HEK293 (cell line): ENCODE measurements at regions not wholly inside any gene's neighbourhood (a gene's known extent, or its start where the extent isn't known, plus 50 kb on each side); places are given as distances from the start of the nearest gene placed in this dataset.

Experiments
- CTCF ChIA-PET: fragments of 350-600 bp; formaldehyde crosslinking; extraction: SDS; loops from one replicate; lab custom pipeline; 2021; ENCODE audit warnings: antibody characterized with exemption; lab: Yijun Ruan, JAX
- POLR2A ChIA-PET: fragments of 300-600 bp; formaldehyde crosslinking; extraction: SDS; loops from one replicate; lab custom pipeline; 2020; ENCODE audit warnings: antibody characterized with exemption, inconsistent platforms; lab: Yijun Ruan, JAX
- H3K27ac ChIP-seq: fragments of 200-500 bp; sonication (Bioruptor generic); 2 replicates; pipeline ENCODE4 v1.5.1; 2014; ENCODE audit warnings: low read depth, low read length, control low read depth, inconsistent platforms; ENCODE audit errors: extremely low read depth
- H3K36me3 ChIP-seq, 2 experiments: fragments of 200-500 bp in 1 of 2; sonication (Bioruptor generic) in 1 of 2; 1 replicate in 1 of 2; 2 replicates in 1 of 2; pipeline ENCODE4 v1.5.1; 2014 to 2017; ENCODE audit warnings: inconsistent platforms in 2 of 2, low read length in 2 of 2; ENCODE audit not compliant: control insufficient read depth in 2 of 2, insufficient read depth in 1 of 2
- H3K4me1 ChIP-seq: fragments of 200-500 bp; sonication (Bioruptor generic); 2 replicates; pipeline ENCODE4 v1.5.1; 2014; ENCODE audit warnings: mild to moderate bottlenecking, low read length, inconsistent platforms; ENCODE audit not compliant: control insufficient read depth, insufficient read depth
- H3K4me3 ChIP-seq: 2 replicates; pipeline ENCODE4 v1.5.1; 2011; ENCODE audit warnings: low read depth, mild to moderate bottlenecking, control low read depth, low read length, moderate library complexity
- H3K9me3 ChIP-seq: fragments of 200-500 bp; sonication (Bioruptor generic); 2 replicates; pipeline ENCODE4 v1.5.1; 2014; ENCODE audit warnings: low read depth, low read length, inconsistent platforms; ENCODE audit not compliant: control insufficient read depth, insufficient read depth
- EGR2 ChIP-seq: fragments of 450-650 bp; formaldehyde crosslinking; IDR thresholded peaks from 2 replicates; pipeline ENCODE4 v1.5.1; 2016; ENCODE audit warnings: low read depth, missing biosample characterization, missing genetic modification characterization
- GLIS2 ChIP-seq: fragments of 450-650 bp; formaldehyde crosslinking; IDR thresholded peaks from 2 replicates; pipeline ENCODE4 v1.5.1; 2016; ENCODE audit warnings: missing biosample characterization, missing genetic modification characterization
- HOXA7 ChIP-seq: sonication (generic); formaldehyde crosslinking; IDR thresholded peaks from 2 replicates; pipeline ENCODE4 v1.8.1; 2022; ENCODE audit warnings: missing genetic modification reagents, borderline replicate concordance
- HOXD13 ChIP-seq: sonication (generic); formaldehyde crosslinking; IDR thresholded peaks from 2 replicates; pipeline ENCODE4 v1.8.0; 2022; ENCODE audit warnings: missing genetic modification reagents, borderline replicate concordance
- KLF9 ChIP-seq: fragments of 450-650 bp; formaldehyde crosslinking; IDR thresholded peaks from 2 replicates; pipeline ENCODE4 v1.5.1; 2016; ENCODE audit warnings: missing biosample characterization, missing genetic modification characterization, low read depth
- OSR2 ChIP-seq: fragments of 450-650 bp; formaldehyde crosslinking; IDR thresholded peaks from 2 replicates; pipeline ENCODE4 v1.5.1; 2016; ENCODE audit warnings: missing biosample characterization, missing genetic modification characterization
- SALL2 ChIP-seq: fragments of 450-650 bp; formaldehyde crosslinking; IDR thresholded peaks from 2 replicates; pipeline ENCODE4 v1.5.0; 2017; ENCODE audit warnings: missing biosample characterization, mild to moderate bottlenecking, missing genetic modification characterization, borderline replicate concordance
- SETDB1 ChIP-seq: IDR thresholded peaks from one replicate; pipeline ENCODE4 v1.6.1; 2017; ENCODE audit warnings: mild to moderate bottlenecking, low read length, moderate library complexity, mixed read lengths; ENCODE audit not compliant: insufficient read length
- ZFP3 ChIP-seq: fragments of 450-650 bp; formaldehyde crosslinking; IDR thresholded peaks from 2 replicates; pipeline ENCODE4 v1.5.1; 2016; ENCODE audit warnings: low read depth, missing biosample characterization, missing genetic modification characterization
- ZNF112 ChIP-seq: fragments of 450-650 bp; formaldehyde crosslinking; IDR thresholded peaks from 2 replicates; pipeline ENCODE4 v1.5.0; 2017; ENCODE audit warnings: missing biosample characterization, missing genetic modification characterization
- ZNF138 ChIP-seq: fragments of 450-650 bp; formaldehyde crosslinking; IDR thresholded peaks from 2 replicates; pipeline ENCODE4 v1.5.1; 2016; ENCODE audit warnings: missing biosample characterization, missing genetic modification characterization, borderline replicate concordance
- ZNF155 ChIP-seq: fragments of 450-650 bp; formaldehyde crosslinking; IDR thresholded peaks from 2 replicates; pipeline ENCODE4 v1.5.1; 2016; ENCODE audit warnings: missing biosample characterization, missing genetic modification characterization
- ZNF544 ChIP-seq: fragments of 450-650 bp; formaldehyde crosslinking; IDR thresholded peaks from 2 replicates; pipeline ENCODE4 v1.5.0; 2017; ENCODE audit warnings: missing biosample characterization, missing genetic modification characterization
- ZNF600 ChIP-seq: fragments of 450-650 bp; formaldehyde crosslinking; IDR thresholded peaks from 2 replicates; pipeline ENCODE4 v1.5.1; 2016; ENCODE audit warnings: missing biosample characterization, missing genetic modification characterization
- ZNF610 ChIP-seq: fragments of 450-650 bp; formaldehyde crosslinking; IDR thresholded peaks from 2 replicates; pipeline ENCODE4 v1.5.1; 2016; ENCODE audit warnings: missing biosample characterization, missing genetic modification characterization, borderline replicate concordance
- ZNF621 ChIP-seq: fragments of 450-650 bp; formaldehyde crosslinking; IDR thresholded peaks from 2 replicates; pipeline ENCODE4 v1.5.1; 2017; ENCODE audit warnings: missing biosample characterization, missing genetic modification characterization
- ZNF624 ChIP-seq: fragments of 450-650 bp; formaldehyde crosslinking; IDR thresholded peaks from 2 replicates; pipeline ENCODE4 v1.5.1; 2017; ENCODE audit warnings: missing biosample characterization, missing genetic modification characterization
- ZNF785 ChIP-seq: fragments of 450-650 bp; formaldehyde crosslinking; IDR thresholded peaks from 2 replicates; pipeline ENCODE4 v1.5.1; 2016; ENCODE audit warnings: missing biosample characterization, missing genetic modification characterization
- ZNF830 ChIP-seq: fragments of 450-650 bp; IDR thresholded peaks from 2 replicates; pipeline ENCODE4 v1.5.0; 2018; ENCODE audit warnings: missing biosample characterization, missing genetic modification characterization, low read depth, mild to moderate bottlenecking, moderate library complexity
- TF ChIP-seq, protein P1 (sequence below): fragments of 450-650 bp; formaldehyde crosslinking; IDR thresholded peaks from 2 replicates; pipeline ENCODE4 v1.5.1; 2016; ENCODE audit warnings: missing biosample characterization, missing genetic modification characterization, low read depth

DNA sequence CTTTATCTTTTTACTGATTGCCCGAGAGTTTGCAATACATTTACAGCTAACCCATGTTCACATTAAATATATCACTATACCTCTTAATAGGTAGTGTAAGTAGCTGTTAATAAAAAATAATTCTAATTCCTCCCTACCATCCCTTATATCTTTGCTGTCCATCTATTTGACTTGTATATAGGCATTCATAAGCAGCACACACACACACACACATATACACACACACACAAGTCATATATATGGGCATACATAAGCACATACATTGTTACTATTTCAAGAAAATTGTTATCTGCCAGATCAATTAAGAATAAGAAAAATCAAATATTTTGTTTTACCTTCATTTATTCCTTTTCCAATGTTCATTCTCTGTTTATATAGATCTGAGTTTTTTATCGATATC lies 176.4 kb downstream of the PPP1R3A start:
- Histone ChIP-seq H3K36me3 (no peaks in the 10 kb centered on the region), H3K9me3 (no peaks in the 10 kb centered on the region), H3K4me1 (no peaks in the 10 kb centered on the region), H3K27ac (no peak overlapping the region), H3K4me3 (no peak overlapping the region)
- CTCF ChIA-PET: interaction anchor here (0.6 kb wide), 1 partner anchor 32 kb away, joined by 4 read pairs; no protein-coding TSS in a partner anchor
- TF ChIP-seq ZNF785 (no peak), ZNF610 (tag by site-specific recombination) (no peak)
- POLR2A ChIA-PET: no interaction called here

DNA sequence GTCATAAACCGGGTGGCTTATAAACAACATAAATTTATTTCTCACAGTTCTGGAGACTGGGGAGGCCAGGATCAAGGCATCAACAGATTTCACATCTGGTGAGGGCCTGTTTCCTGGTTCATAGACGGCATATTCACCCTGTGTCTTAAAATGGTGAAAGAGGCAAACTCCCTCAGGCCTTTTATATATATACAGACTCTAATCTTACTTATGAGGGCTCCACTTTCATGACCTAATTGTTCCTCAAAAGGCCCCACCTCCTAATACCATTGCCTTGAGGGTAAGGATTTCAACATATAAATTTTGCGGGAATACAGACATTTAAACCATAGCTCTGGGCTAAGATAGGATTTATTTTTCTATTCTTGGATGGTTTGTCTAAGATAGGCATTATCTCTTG lies 187.2 kb downstream of the PPP1R3A start:
- Histone ChIP-seq H3K4me1 (no peaks in the 10 kb centered on the region), H3K27ac (no peak overlapping the region), H3K4me3 (no peak overlapping the region), H3K9me3 (no peaks in the 10 kb centered on the region), H3K36me3 (no peaks in the 10 kb centered on the region)
- TF ChIP-seq OSR2 (tag by site-specific recombination) (no peak), HOXD13 (no peak)
- ChIA-PET CTCF (no interaction called here), POLR2A (no interaction called here)

- no peaks in the 10 kb centered on the region for H3K9me3 ChIP-seq
- H3K4me1 ChIP-seq: no peaks in the 10 kb centered on the region
- no peak overlapping the region for H3K4me3 ChIP-seq
- no peak for TF ChIP-seq SALL2 (tag by site-specific recombination)
- TF ChIP-seq ZNF138 (tag by site-specific recombination): no peak
- no peak for TF ChIP-seq GLIS2 (tag by site-specific recombination)
- no peak for TF ChIP-seq KLF9 (tag by site-specific recombination)
- TF ChIP-seq ZFP3 (tag by site-specific recombination): no peak
- TF ChIP-seq ZNF112 (tag by site-specific recombination): no peak
- no peak for TF ChIP-seq ZNF830 (tag by site-specific recombination)
- TF ChIP-seq EGR2 (tag by site-specific recombination): no peak
- TF ChIP-seq ZNF600 (tag by site-specific recombination): no peak
- no peak for TF ChIP-seq ZNF624 (tag by site-specific recombination)
- POLR2A ChIA-PET: no interaction called here
- H3K36me3 ChIP-seq: no peaks in the 10 kb centered on the region
- CTCF ChIA-PET: interaction anchor here (0.5 to 1.2 kb wide), 2 partner anchors 11 to 1372 kb away, joined by 4 to 5 read pairs; no protein-coding TSS in a partner anchor
- no peak overlapping the region for H3K27ac ChIP-seq
Measured at GRCh38 chr7:113730309-113730955, 188.4 kb downstream of the PPP1R3A start.

GRCh38 chr7:113727486-113727885 lies 191.3 kb downstream of the PPP1R3A start:
- Histone ChIP-seq H3K36me3 (no peaks in the 10 kb centered on the region), H3K4me1 (no peaks in the 10 kb centered on the region), H3K27ac (no peak overlapping the region), H3K4me3 (no peak overlapping the region), H3K9me3 (no peaks in the 10 kb centered on the region)
- TF ChIP-seq, protein P1, sequence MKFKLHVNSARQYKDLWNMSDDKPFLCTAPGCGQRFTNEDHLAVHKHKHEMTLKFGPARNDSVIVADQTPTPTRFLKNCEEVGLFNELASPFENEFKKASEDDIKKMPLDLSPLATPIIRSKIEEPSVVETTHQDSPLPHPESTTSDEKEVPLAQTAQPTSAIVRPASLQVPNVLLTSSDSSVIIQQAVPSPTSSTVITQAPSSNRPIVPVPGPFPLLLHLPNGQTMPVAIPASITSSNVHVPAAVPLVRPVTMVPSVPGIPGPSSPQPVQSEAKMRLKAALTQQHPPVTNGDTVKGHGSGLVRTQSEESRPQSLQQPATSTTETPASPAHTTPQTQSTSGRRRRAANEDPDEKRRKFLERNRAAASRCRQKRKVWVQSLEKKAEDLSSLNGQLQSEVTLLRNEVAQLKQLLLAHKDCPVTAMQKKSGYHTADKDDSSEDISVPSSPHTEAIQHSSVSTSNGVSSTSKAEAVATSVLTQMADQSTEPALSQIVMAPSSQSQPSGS: 0 out of 2 replicates have a peak, but pooled peaks have one; percentile 13
- TF ChIP-seq ZNF600 (tag by site-specific recombination) (no peak), HOXA7 (CRISPR knock-in tag) (no peak), ZNF544 (tag by site-specific recombination) (no peak), ZNF830 (tag by site-specific recombination) (no peak), SETDB1 (no peak), ZNF155 (tag by site-specific recombination) (no peak), ZNF621 (tag by site-specific recombination) (no peak)
- ChIA-PET POLR2A (no interaction called here), CTCF (interaction anchor here (0.6 kb wide), 1 partner anchor 192 kb away, joined by 3 read pairs; the partner anchor contains the start of gene PPP1R3A)
